GM19455 (cell line): ENCODE measurements at regions not wholly inside any gene's neighbourhood (a gene's known extent, or its start where the extent isn't known, plus 50 kb on each side); places are given as distances from the start of the nearest gene placed in this dataset.
"Not testable (repeated sequence)": the region's sequence is repeated elsewhere in the genome, so short reads cannot be mapped to it uniquely, and the experiment has no call there.

Source experiments
- ATAC-seq: cut with Tn5 transposase; IDR thresholded peaks from one replicate; pipeline ENCODE4 v1.9.1; 2021; ENCODE audit not compliant: unreplicated experiment

GRCh38 chr3:148525621-148526020 is 172.1 kb upstream of the AGTR1 start:
- ATAC-seq, result not testable (repeated sequence)

GRCh38 chr3:148528024-148528423 is 169.7 kb upstream of the AGTR1 start:
- no peak for ATAC-seq

GRCh38 chr3:148531836-148532235 is 165.9 kb upstream of the AGTR1 start:
- no peak for ATAC-seq

GRCh38 chr3:148532326-148532725 is 165.4 kb upstream of the AGTR1 start:
- ATAC-seq, result no peak

GRCh38 chr3:148532774-148533173 is 164.9 kb upstream of the AGTR1 start:
- ATAC-seq, result no peak

- no peak for ATAC-seq
Observed at GRCh38 chr3:148534089-148534988, 163.4 kb upstream of the AGTR1 start.

GRCh38 chr3:148535001-148535400 is 162.7 kb upstream of the AGTR1 start:
- no peak for ATAC-seq

GRCh38 chr3:148540266-148540665 is 157.4 kb upstream of the AGTR1 start:
- no peak for ATAC-seq

- ATAC-seq, result no peak
Observed at GRCh38 chr3:148540851-148541250, 156.9 kb upstream of the AGTR1 start.

GRCh38 chr3:148546959-148547358 is 150.7 kb upstream of the AGTR1 start:
- no peak for ATAC-seq

GRCh38 chr3:148551767-148552260 is 145.9 kb upstream of the AGTR1 start:
- ATAC-seq, result no peak

- ATAC-seq, result no peak
Observed at GRCh38 chr3:148554367-148554766, 143.3 kb upstream of the AGTR1 start.

GRCh38 chr3:148556664-148557063 is 141.0 kb upstream of the AGTR1 start:
- ATAC-seq, result no peak

- not testable (repeated sequence) for ATAC-seq
Observed at GRCh38 chr3:148577579-148577978, 120.1 kb upstream of the AGTR1 start.

GRCh38 chr3:148582126-148582525 is 115.6 kb upstream of the AGTR1 start:
- ATAC-seq, result no peak

GRCh38 chr3:148583793-148584192 is 113.9 kb upstream of the AGTR1 start:
- ATAC-seq, result no peak

GRCh38 chr3:148584438-148584837 is 113.3 kb upstream of the AGTR1 start:
- no peak for ATAC-seq

- no peak for ATAC-seq
Observed at GRCh38 chr3:148585671-148586379, 111.9 kb upstream of the AGTR1 start.

- no peak for ATAC-seq
Observed at GRCh38 chr3:148588291-148588690, 109.4 kb upstream of the AGTR1 start.

- ATAC-seq, result no peak
Observed at GRCh38 chr3:148591525-148591924, 106.2 kb upstream of the AGTR1 start.

- ATAC-seq, result no peak
Observed at GRCh38 chr3:148598619-148599018, 99.1 kb upstream of the AGTR1 start.

GRCh38 chr3:148599481-148599880 is 98.2 kb upstream of the AGTR1 start:
- ATAC-seq, result no peak
